ENCODE measurements at regions not wholly inside any gene's neighbourhood (a gene's known extent, or its start where the extent isn't known, plus 50 kb on each side); places are given as distances from the start of the nearest gene placed in this dataset.

GRCh38 chr1:94617134-94617805, 75.7 kb upstream of the F3 start:
- TF ChIP-seq CTCF (conservative IDR thresholded peaks at IDR 0.05; ENCODE audit: low read depth, low read length) (no peak), FOS (IDR thresholded peaks at IDR 0.05; ENCODE audit: low read depth, low read length) (peak; percentile 16; the same call in 1 of the 2 replicates), POLR2A (IDR thresholded peaks at IDR 0.05; ENCODE audit: low read depth, low read length) (no peak), MAZ (IDR thresholded peaks at IDR 0.05; ENCODE audit: borderline replicate concordance, low read depth, low read length) (no peak), USF2 (IDR thresholded peaks at IDR 0.05; ENCODE audit: low read depth, low read length) (no peak), ELK1 (IDR thresholded peaks at IDR 0.05; ENCODE audit: borderline replicate concordance, low read depth, low read length) (no peak)
